Liver (tissue), 7 donors: ENCODE measurements at regions not wholly inside any gene's neighbourhood (a gene's known extent, or its start where the extent isn't known, plus 50 kb on each side); places are given as distances from the start of the nearest gene placed in this dataset.

Source experiments
- DNase-seq: peaks from one replicate; pipeline ENCODE4 v3.0.0-alpha.2; 2017; ENCODE audit warnings: low spot score
- H3K27ac ChIP-seq, 2 donors: one replicate each; pipeline ENCODE4 v1.7.0; 2013; ENCODE audit warnings: inconsistent platforms in 2 of 2, low read length in 2 of 2, control low read depth in 1 of 2, low read depth in 1 of 2, mild to moderate bottlenecking in 1 of 2
- H3K27me3 ChIP-seq, 4 donors: one replicate each; pipeline versions ENCODE4 v1.6.1 to v1.7.0; 2013; ENCODE audit warnings: low read length in 3 of 4, inconsistent platforms in 1 of 4, mild to moderate bottlenecking in 1 of 4, moderate library complexity in 1 of 4; ENCODE audit not compliant: control insufficient read depth in 4 of 4, insufficient read depth in 4 of 4
- H3K36me3 ChIP-seq, 4 donors: one replicate each; pipeline versions ENCODE4 v1.6.1 to v1.7.0; 2013; ENCODE audit warnings: low read length in 3 of 4, mild to moderate bottlenecking in 3 of 4, low read depth in 1 of 4, moderate library complexity in 1 of 4; ENCODE audit not compliant: control insufficient read depth in 4 of 4, insufficient read depth in 3 of 4
- H3K4me1 ChIP-seq, 4 donors: one replicate each; pipeline versions ENCODE4 v1.6.1 to v1.7.0; 2013; ENCODE audit warnings: low read length in 3 of 4, mild to moderate bottlenecking in 3 of 4, moderate library complexity in 1 of 4; ENCODE audit not compliant: control insufficient read depth in 4 of 4, insufficient read depth in 4 of 4
- H3K4me3 ChIP-seq, 3 donors: one replicate each; pipeline versions ENCODE4 v1.6.1 to v1.7.0; 2013; ENCODE audit warnings: low read length in 3 of 3, control low read depth in 1 of 3, low read depth in 1 of 3, mild to moderate bottlenecking in 1 of 3
- H3K9ac ChIP-seq, 2 donors: one replicate each; pipeline ENCODE4 v1.7.0; 2013; ENCODE audit warnings: low read length in 2 of 2, mild to moderate bottlenecking in 2 of 2, moderate library complexity in 2 of 2, control low read depth in 1 of 2, low read depth in 1 of 2
- H3K9me3 ChIP-seq, 4 donors: one replicate each; pipeline versions ENCODE4 v1.6.1 to v1.7.0; 2013; ENCODE audit warnings: low read length in 3 of 4; ENCODE audit not compliant: control insufficient read depth in 4 of 4
- EGR1 ChIP-seq, 2 donors: IDR thresholded peaks; 2 replicates each; pipeline ENCODE4 v1.6.1; 2016 to 2018; ENCODE audit warnings: antibody characterized with exemption in 2 of 2, low read depth in 2 of 2
- FOXA1 ChIP-seq: IDR thresholded peaks from 2 replicates; pipeline ENCODE4 v1.6.1; 2016; ENCODE audit warnings: antibody characterized with exemption
- FOXA2 ChIP-seq: IDR thresholded peaks from 2 replicates; pipeline ENCODE4 v1.6.1; 2016; ENCODE audit warnings: antibody characterized with exemption
- GABPA ChIP-seq, 2 donors: IDR thresholded peaks in 1 of 2; conservative IDR thresholded peaks in 1 of 2; 2 replicates each; pipeline ENCODE4 v1.6.1; 2016; ENCODE audit warnings: antibody characterized with exemption in 2 of 2, mild to moderate bottlenecking in 1 of 2, moderate library complexity in 1 of 2
- HNF4A ChIP-seq, 2 donors: conservative IDR thresholded peaks; 2 replicates each; pipeline ENCODE4 v1.6.1; 2016; ENCODE audit warnings: antibody characterized with exemption in 2 of 2, mild to moderate bottlenecking in 2 of 2
- JUND ChIP-seq, 2 donors: IDR thresholded peaks; 2 replicates each; pipeline ENCODE4 v1.6.1; 2016; ENCODE audit warnings: antibody characterized with exemption in 2 of 2
- NR2F2 ChIP-seq: IDR thresholded peaks from 2 replicates; pipeline ENCODE4 v1.6.1; 2016; ENCODE audit warnings: antibody characterized with exemption
- RAD21 ChIP-seq, 2 donors: IDR thresholded peaks; 2 replicates each; pipeline ENCODE4 v1.6.1; 2016; ENCODE audit warnings: antibody characterized with exemption in 2 of 2, mild to moderate bottlenecking in 2 of 2
- RXRA ChIP-seq, 2 donors: IDR thresholded peaks; 2 replicates each; pipeline ENCODE4 v1.6.1; 2017 to 2018; ENCODE audit warnings: antibody characterized with exemption in 2 of 2, mild to moderate bottlenecking in 1 of 2
- SP1 ChIP-seq: IDR thresholded peaks from 2 replicates; pipeline ENCODE4 v1.6.1; 2018; ENCODE audit warnings: antibody characterized with exemption, mild to moderate bottlenecking
- TAF1 ChIP-seq: conservative IDR thresholded peaks from 2 replicates; pipeline ENCODE4 v1.6.1; 2016; ENCODE audit warnings: antibody characterized with exemption, mild to moderate bottlenecking
- YY1 ChIP-seq: IDR thresholded peaks from 2 replicates; pipeline ENCODE4 v1.6.1; 2016; ENCODE audit warnings: antibody characterized with exemption, mild to moderate bottlenecking
- WGBS: extraction: QIAGEN DNeasy Blood & Tissue Kit; methylation state at CpG from one replicate; pipeline ENCODE4 v1.1.7; 2013; 5-methylcytosine and 5-hydroxymethylcytosine counted together
- TF ChIP-seq, protein P1 (sequence below): IDR thresholded peaks from 2 replicates; pipeline ENCODE4 v1.6.1; 2016; ENCODE audit warnings: antibody characterized with exemption
- TF ChIP-seq, protein P2 (sequence below): IDR thresholded peaks from 2 replicates; pipeline ENCODE4 v1.6.1; 2016; ENCODE audit warnings: antibody characterized with exemption, mild to moderate bottlenecking
- TF ChIP-seq, protein P3 (sequence below): IDR thresholded peaks from 2 replicates; pipeline ENCODE4 v1.6.1; 2016; ENCODE audit warnings: antibody characterized with exemption
- TF ChIP-seq, protein P4 (sequence below): IDR thresholded peaks from 2 replicates; pipeline ENCODE4 v1.6.1; 2016; ENCODE audit warnings: antibody characterized with exemption
- donor health status: healthy.
- donor health status: healthy.
- donor health status: healthy.
- donor health status: healthy.

DNA sequence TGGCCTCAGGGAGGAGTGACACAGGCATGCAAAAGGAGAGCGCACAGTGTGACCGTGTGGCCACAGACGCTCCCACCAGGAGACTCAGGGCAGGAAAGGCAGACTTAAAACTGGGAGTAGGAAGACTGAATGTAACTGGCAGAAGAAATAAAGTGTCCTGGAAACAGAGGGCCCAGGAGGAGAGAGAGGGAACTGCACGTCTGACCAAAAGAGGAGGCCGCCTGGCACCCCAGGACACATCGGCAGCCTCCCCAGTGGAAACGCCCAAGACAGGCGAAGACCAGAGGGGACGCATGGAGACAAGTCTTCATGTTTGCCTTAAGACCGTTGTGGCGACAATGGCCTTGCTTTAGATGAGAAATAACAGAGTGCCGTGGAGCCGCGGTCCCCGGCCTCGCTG is 163.6 kb upstream of the ALKAL2 start:
- no peak overlapping the region for H3K4me3 ChIP-seq
- no peaks in the 10 kb centered on the region for H3K4me1 ChIP-seq
- H3K27me3 ChIP-seq: peaks cover 0 to 5% (median 1%) of the 10 kb centered on the region in 4 donors
- 90% methylated on average over 16 of the region's 16 CpGs for WGBS
- TF ChIP-seq GABPA (IDR thresholded peaks at IDR 0.05 in 1 of 2, conservative IDR thresholded peaks at IDR 0.05 in 1 of 2): no peak
- TF ChIP-seq YY1: no peak
- no peak for TF ChIP-seq FOXA2
- TF ChIP-seq, protein P1, sequence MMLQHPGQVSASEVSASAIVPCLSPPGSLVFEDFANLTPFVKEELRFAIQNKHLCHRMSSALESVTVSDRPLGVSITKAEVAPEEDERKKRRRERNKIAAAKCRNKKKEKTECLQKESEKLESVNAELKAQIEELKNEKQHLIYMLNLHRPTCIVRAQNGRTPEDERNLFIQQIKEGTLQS: no peak
- TF ChIP-seq, protein P2, sequence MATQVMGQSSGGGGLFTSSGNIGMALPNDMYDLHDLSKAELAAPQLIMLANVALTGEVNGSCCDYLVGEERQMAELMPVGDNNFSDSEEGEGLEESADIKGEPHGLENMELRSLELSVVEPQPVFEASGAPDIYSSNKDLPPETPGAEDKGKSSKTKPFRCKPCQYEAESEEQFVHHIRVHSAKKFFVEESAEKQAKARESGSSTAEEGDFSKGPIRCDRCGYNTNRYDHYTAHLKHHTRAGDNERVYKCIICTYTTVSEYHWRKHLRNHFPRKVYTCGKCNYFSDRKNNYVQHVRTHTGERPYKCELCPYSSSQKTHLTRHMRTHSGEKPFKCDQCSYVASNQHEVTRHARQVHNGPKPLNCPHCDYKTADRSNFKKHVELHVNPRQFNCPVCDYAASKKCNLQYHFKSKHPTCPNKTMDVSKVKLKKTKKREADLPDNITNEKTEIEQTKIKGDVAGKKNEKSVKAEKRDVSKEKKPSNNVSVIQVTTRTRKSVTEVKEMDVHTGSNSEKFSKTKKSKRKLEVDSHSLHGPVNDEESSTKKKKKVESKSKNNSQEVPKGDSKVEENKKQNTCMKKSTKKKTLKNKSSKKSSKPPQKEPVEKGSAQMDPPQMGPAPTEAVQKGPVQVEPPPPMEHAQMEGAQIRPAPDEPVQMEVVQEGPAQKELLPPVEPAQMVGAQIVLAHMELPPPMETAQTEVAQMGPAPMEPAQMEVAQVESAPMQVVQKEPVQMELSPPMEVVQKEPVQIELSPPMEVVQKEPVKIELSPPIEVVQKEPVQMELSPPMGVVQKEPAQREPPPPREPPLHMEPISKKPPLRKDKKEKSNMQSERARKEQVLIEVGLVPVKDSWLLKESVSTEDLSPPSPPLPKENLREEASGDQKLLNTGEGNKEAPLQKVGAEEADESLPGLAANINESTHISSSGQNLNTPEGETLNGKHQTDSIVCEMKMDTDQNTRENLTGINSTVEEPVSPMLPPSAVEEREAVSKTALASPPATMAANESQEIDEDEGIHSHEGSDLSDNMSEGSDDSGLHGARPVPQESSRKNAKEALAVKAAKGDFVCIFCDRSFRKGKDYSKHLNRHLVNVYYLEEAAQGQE: no peak
- TF ChIP-seq HNF4A (conservative IDR thresholded peaks at IDR 0.05): no peak
- no peak for TF ChIP-seq NR2F2
- TF ChIP-seq JUND (IDR thresholded peaks at IDR 0.05): no peak
- no peak for TF ChIP-seq SP1
- no peak for TF ChIP-seq EGR1 (IDR thresholded peaks at IDR 0.05; ENCODE audit: low read depth in 2 of 2)
- TF ChIP-seq, protein P3, sequence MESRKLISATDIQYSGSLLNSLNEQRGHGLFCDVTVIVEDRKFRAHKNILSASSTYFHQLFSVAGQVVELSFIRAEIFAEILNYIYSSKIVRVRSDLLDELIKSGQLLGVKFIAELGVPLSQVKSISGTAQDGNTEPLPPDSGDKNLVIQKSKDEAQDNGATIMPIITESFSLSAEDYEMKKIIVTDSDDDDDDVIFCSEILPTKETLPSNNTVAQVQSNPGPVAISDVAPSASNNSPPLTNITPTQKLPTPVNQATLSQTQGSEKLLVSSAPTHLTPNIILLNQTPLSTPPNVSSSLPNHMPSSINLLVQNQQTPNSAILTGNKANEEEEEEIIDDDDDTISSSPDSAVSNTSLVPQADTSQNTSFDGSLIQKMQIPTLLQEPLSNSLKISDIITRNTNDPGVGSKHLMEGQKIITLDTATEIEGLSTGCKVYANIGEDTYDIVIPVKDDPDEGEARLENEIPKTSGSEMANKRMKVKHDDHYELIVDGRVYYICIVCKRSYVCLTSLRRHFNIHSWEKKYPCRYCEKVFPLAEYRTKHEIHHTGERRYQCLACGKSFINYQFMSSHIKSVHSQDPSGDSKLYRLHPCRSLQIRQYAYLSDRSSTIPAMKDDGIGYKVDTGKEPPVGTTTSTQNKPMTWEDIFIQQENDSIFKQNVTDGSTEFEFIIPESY: no peak
- TF ChIP-seq RAD21 (IDR thresholded peaks at IDR 0.05): no peak
- TF ChIP-seq TAF1: no peak
- no peak for TF ChIP-seq RXRA (IDR thresholded peaks at IDR 0.05)
- no peaks in the 10 kb centered on the region for H3K36me3 ChIP-seq
- no peak for DNase-seq
- no peaks in the 10 kb centered on the region for H3K9me3 ChIP-seq
- H3K27ac ChIP-seq: no peak overlapping the region
- H3K9ac ChIP-seq: no peak overlapping the region

DNA sequence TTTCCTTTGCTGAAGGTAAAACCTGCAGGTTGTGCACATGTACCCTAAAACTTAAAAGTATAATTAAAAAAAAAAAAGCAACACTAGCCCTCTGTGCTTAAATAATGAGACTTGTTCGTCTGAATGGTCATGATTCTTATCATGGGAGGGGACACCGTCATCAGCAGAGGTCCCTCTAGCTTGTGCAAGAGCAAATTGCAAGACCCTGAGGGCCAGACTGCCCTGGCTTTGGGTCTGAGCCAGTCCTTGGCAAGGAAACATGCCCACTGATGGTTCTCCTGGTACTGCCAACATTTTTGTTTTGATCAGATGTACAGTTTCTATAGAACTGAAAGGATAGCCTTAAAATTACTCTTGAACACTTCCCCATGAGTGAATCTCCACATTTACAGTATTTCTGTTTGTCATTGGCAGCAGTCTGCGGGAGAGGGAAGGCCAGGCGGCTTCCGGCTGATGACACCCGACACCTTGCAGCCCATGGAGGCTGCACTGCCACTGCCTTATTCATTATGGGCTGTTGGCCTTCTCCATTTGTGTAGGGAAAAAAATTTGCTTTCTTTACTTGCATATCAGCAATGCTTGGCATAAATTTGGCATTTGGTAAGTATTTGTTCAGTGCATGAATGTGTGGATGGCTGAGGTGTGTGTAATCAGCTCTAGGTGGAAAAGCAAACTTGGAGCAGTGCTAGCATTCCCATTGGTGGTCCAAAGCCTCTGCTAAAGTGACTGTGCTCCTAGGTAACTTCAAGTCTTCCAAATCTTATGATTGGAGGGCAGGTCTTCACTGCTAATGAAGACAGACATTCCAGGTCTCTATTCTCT is 161.6 kb upstream of the ALKAL2 start:
- H3K36me3 ChIP-seq: no peaks in the 10 kb centered on the region
- peaks cover 0 to 3% (median 0%) of the 10 kb centered on the region in 4 donors for H3K27me3 ChIP-seq
- WGBS: 64% methylated on average over 6 of the region's 6 CpGs
- no peak for DNase-seq
- H3K27ac ChIP-seq: no peak overlapping the region
- no peaks in the 10 kb centered on the region for H3K9me3 ChIP-seq
- TF ChIP-seq GABPA (IDR thresholded peaks at IDR 0.05 in 1 of 2, conservative IDR thresholded peaks at IDR 0.05 in 1 of 2): no peak
- no peak for TF ChIP-seq TAF1
- no peak for TF ChIP-seq RXRA (IDR thresholded peaks at IDR 0.05)
- no peak for TF ChIP-seq NR2F2
- TF ChIP-seq, protein P4, sequence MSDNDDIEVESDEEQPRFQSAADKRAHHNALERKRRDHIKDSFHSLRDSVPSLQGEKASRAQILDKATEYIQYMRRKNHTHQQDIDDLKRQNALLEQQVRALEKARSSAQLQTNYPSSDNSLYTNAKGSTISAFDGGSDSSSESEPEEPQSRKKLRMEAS: no peak
- no peak for TF ChIP-seq FOXA2
- TF ChIP-seq EGR1 (IDR thresholded peaks at IDR 0.05; ENCODE audit: low read depth in 2 of 2): no peak
- TF ChIP-seq SP1: no peak
- no peak for TF ChIP-seq FOXA1
- TF ChIP-seq, protein P1: no peak
- TF ChIP-seq, protein P2: no peak
- no peak overlapping the region for H3K9ac ChIP-seq
- no peaks in the 10 kb centered on the region for H3K4me1 ChIP-seq
- H3K4me3 ChIP-seq: no peak overlapping the region
